G401 (cell line): ENCODE measurements at regions not wholly inside any gene's neighbourhood (a gene's known extent, or its start where the extent isn't known, plus 50 kb on each side); places are given as distances from the start of the nearest gene placed in this dataset.

ENCODE experiments used
- DNase-seq: peaks from one replicate; pipeline ENCODE4 v3.0.0-alpha.2; 2015; ENCODE audit warnings: low spot score
- in situ Hi-C: cut with HindIII; loops from 2 replicates; pipeline ENCODE4 v1.10.0; 2016; ENCODE audit warnings: low sequenced_read_pairs, mixed read lengths

GRCh38 chr2:167900435-167901114 lies 346.8 kb downstream of the STK39 start:
- no peak for DNase-seq
- in situ Hi-C loops: no loop called here

GRCh38 chr2:167898340-167898739 lies 349.1 kb downstream of the STK39 start:
- DNase-seq: no peak

GRCh38 chr2:167891841-167892240 lies 355.6 kb downstream of the STK39 start:
- in situ Hi-C loops: no loop called here
- no peak for DNase-seq

More at GRCh38 chr2:167898340-167898739, 349.1 kb downstream of the STK39 start:
- in situ Hi-C loops: no loop called here

GRCh38 chr2:167890739-167891138 lies 356.7 kb downstream of the STK39 start:
- no peak for DNase-seq

GRCh38 chr2:167880415-167880814 lies 367.0 kb downstream of the STK39 start:
- in situ Hi-C loops: no loop called here
- DNase-seq: no peak

More at GRCh38 chr2:167890739-167891138, 356.7 kb downstream of the STK39 start:
- in situ Hi-C loops: no loop called here

GRCh38 chr2:167875529-167875928 lies 371.9 kb downstream of the STK39 start:
- DNase-seq: no peak
- in situ Hi-C loops: no loop called here

GRCh38 chr2:167874812-167875211 lies 372.6 kb downstream of the STK39 start:
- in situ Hi-C loops: no loop called here
- no peak for DNase-seq

GRCh38 chr2:167871286-167871685 lies 376.1 kb downstream of the STK39 start:
- in situ Hi-C loops: no loop called here
- DNase-seq: no peak

GRCh38 chr2:167869200-167869599 lies 378.2 kb downstream of the STK39 start:
- in situ Hi-C loops: no loop called here

GRCh38 chr2:167863377-167863776 lies 384.0 kb downstream of the STK39 start:
- DNase-seq: no peak
- in situ Hi-C loops: no loop called here

More at GRCh38 chr2:167869200-167869599, 378.2 kb downstream of the STK39 start:
- no peak for DNase-seq

GRCh38 chr2:167862782-167863181 lies 384.6 kb downstream of the STK39 start:
- no peak for DNase-seq
- in situ Hi-C loops: no loop called here

- no peak for DNase-seq
- in situ Hi-C loops: no loop called here
Measured at GRCh38 chr2:167862296-167862695, 385.1 kb downstream of the STK39 start.

GRCh38 chr2:167861574-167862193 lies 385.7 kb downstream of the STK39 start:
- in situ Hi-C loops: no loop called here
- DNase-seq: no peak

GRCh38 chr2:167860082-167860481 lies 387.3 kb downstream of the STK39 start:
- in situ Hi-C loops: no loop called here

GRCh38 chr2:167859676-167860075 lies 387.7 kb downstream of the STK39 start:
- DNase-seq: no peak
- in situ Hi-C loops: no loop called here

More at GRCh38 chr2:167860082-167860481, 387.3 kb downstream of the STK39 start:
- no peak for DNase-seq

GRCh38 chr2:167858086-167858485 lies 389.3 kb downstream of the STK39 start:
- no peak for DNase-seq
- in situ Hi-C loops: no loop called here

- in situ Hi-C loops: no loop called here
- no peak for DNase-seq
Measured at GRCh38 chr2:167857416-167857815, 390.0 kb downstream of the STK39 start.

- in situ Hi-C loops: no loop called here
Measured at GRCh38 chr2:167856190-167856589, 391.2 kb downstream of the STK39 start.

GRCh38 chr2:167855211-167855610 lies 392.2 kb downstream of the STK39 start:
- no peak for DNase-seq
- in situ Hi-C loops: no loop called here

More at GRCh38 chr2:167856190-167856589, 391.2 kb downstream of the STK39 start:
- DNase-seq: no peak

- DNase-seq: no peak
- in situ Hi-C loops: no loop called here
Measured at GRCh38 chr2:167853717-167854116, 393.7 kb downstream of the STK39 start.

- no peak for DNase-seq
- in situ Hi-C loops: no loop called here
Measured at GRCh38 chr2:167851876-167852275, 395.5 kb downstream of the STK39 start.
